ENCODE measurements at regions not wholly inside any gene's neighbourhood (a gene's known extent, or its start where the extent isn't known, plus 50 kb on each side); places are given as distances from the start of the nearest gene placed in this dataset.
A peak's percentile ranks its signal among the peaks of the same experiment; 100 is the strongest.

GRCh38 chr7:156173346-156173745 lies 361.1 kb upstream of the SHH start:
- intact Hi-C loops (cut with DNase I) = no loop called here
- H3K27ac ChIP-seq = no peak overlapping the region
- no peak overlapping the region for H3K4me3 ChIP-seq
- H3K9me3 ChIP-seq = no peaks in the 10 kb centered on the region
- ATAC-seq = no peak
- no peak for DNase-seq
- no peak for TF ChIP-seq CTCF (IDR thresholded peaks at IDR 0.05)
- H3K4me1 ChIP-seq = no peaks in the 10 kb centered on the region
- no peaks in the 10 kb centered on the region for H3K36me3 ChIP-seq
- no peaks in the 10 kb centered on the region for H3K27me3 ChIP-seq (ENCODE audit: low read depth)

GRCh38 chr7:156172638-156173037 lies 360.4 kb upstream of the SHH start:
- intact Hi-C loops (cut with DNase I) = no loop called here
- Histone ChIP-seq H3K9me3 (no peaks in the 10 kb centered on the region), H3K4me3 (no peak overlapping the region), H3K4me1 (no peaks in the 10 kb centered on the region), H3K27ac (no peak overlapping the region), H3K36me3 (no peaks in the 10 kb centered on the region), H3K27me3 (ENCODE audit: low read depth) (no peaks in the 10 kb centered on the region)
- no peak for ATAC-seq
- TF ChIP-seq CTCF (IDR thresholded peaks at IDR 0.05) = no peak
- no peak for DNase-seq

GRCh38 chr7:156169474-156170370 lies 357.5 kb upstream of the SHH start:
- no peaks in the 10 kb centered on the region for H3K27me3 ChIP-seq (ENCODE audit: low read depth)
- ATAC-seq = peak in 1 of 2 donors; percentile 14
- DNase-seq = no peak
- no peak overlapping the region for H3K4me3 ChIP-seq
- H3K36me3 ChIP-seq = no peaks in the 10 kb centered on the region
- H3K27ac ChIP-seq = no peak overlapping the region
- no peaks in the 10 kb centered on the region for H3K9me3 ChIP-seq
- H3K4me1 ChIP-seq = no peaks in the 10 kb centered on the region
- intact Hi-C loops (cut with DNase I) = no loop called here
- TF ChIP-seq CTCF (IDR thresholded peaks at IDR 0.05) = no peak

GRCh38 chr7:156168434-156168833 lies 356.2 kb upstream of the SHH start:
- Histone ChIP-seq H3K4me3 (no peak overlapping the region), H3K9me3 (no peaks in the 10 kb centered on the region), H3K27me3 (ENCODE audit: low read depth) (no peaks in the 10 kb centered on the region), H3K36me3 (no peaks in the 10 kb centered on the region), H3K27ac (no peak overlapping the region), H3K4me1 (no peaks in the 10 kb centered on the region)
- DNase-seq (no peak), ATAC-seq (no peak)
- TF ChIP-seq CTCF (IDR thresholded peaks at IDR 0.05) = no peak
- intact Hi-C loops (cut with DNase I) = no loop called here

GRCh38 chr7:156167987-156168386 lies 355.7 kb upstream of the SHH start:
- H3K27ac ChIP-seq = no peak overlapping the region
- intact Hi-C loops (cut with DNase I) = no loop called here
- no peak for TF ChIP-seq CTCF (IDR thresholded peaks at IDR 0.05)
- H3K4me1 ChIP-seq = no peaks in the 10 kb centered on the region
- H3K4me3 ChIP-seq = no peak overlapping the region
- ATAC-seq (no peak), DNase-seq (no peak)
- no peaks in the 10 kb centered on the region for H3K9me3 ChIP-seq
- no peaks in the 10 kb centered on the region for H3K36me3 ChIP-seq
- H3K27me3 ChIP-seq (ENCODE audit: low read depth) = no peaks in the 10 kb centered on the region

Measured in lower lobe of right lung (tissue), 2 donors.